CD4-positive, alpha-beta T cell treated with Interleukin-6 for 4 hours (primary cell): ENCODE measurements at regions not wholly inside any gene's neighbourhood (a gene's known extent, or its start where the extent isn't known, plus 50 kb on each side); places are given as distances from the start of the nearest gene placed in this dataset.

Experiments used
- DNase-seq: peaks from one replicate; pipeline ENCODE4 v3.0.0-alpha.2; 2020; ENCODE audit warnings: mixed read lengths

DNA sequence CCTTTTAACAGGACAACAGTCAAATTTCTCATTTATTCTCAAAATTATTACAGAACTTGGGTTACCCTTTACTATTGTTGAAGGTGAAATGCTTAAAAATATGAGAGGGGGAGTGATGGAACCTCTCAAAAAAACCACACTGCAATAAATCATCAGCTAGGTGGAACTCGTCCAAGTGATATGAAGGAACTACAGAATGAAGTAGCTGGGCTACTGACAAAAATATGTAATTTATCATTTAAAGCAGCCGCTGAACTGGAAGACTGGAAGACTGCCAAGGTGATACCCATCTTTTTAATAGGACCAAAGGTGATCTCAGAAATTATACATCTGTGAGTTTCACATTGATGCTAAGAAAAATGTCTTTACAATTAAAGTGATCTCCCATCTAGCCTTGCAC, 597.7 kb upstream of the TENM3 start:
- no peak for DNase-seq

DNA sequence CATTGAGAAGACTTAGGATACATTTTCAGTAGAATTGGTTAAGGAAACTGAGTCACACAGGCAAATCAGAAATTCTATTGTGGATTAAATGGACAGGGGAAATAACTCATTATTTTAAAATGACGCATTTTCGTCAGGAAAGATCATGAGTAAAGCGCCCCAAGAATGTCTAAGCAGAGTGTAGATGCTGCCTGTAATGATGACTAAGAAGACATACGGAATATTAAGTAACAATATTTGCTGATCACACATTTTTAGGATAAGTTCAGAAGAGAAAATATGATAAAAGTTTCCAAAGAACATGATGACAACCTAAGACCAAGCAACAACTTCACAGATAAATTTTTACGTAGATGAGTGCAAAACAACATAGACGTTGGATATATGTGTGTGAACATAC, 596.3 kb upstream of the TENM3 start:
- DNase-seq = no peak

DNA sequence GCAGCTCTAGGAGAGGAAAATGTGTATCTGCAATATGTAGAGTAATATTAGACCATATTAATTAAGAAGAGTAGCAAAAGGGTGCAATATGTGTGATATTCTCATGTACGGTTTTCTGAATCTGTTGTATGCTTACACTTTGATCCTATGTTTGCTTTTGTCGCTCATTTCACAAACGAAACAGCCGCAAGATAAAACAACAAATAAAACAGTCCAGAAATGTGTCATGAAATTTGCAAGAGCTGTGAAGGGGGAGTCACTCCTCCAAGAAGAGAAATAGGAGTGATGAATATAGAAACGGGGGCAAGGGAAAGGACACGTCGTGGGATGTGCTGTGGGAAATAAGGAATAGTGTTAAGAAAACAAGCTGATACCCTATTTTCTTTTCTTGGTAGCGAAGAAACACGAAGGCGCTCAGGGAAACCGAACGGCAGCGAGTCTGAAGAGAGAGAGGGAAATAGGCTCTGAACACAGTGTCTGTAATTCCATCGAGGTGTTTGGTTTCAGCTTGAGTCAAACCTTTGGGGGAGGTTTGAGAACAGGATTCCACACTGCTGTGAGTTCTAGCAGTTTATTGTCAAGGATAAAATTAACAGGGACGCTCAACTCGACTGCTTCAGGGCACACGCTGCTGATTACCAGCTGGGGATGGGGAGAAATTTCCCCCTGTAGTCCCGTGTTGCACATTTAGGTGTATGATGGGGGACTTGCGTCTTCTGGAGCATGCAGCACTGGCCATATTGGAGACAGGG, 595.6 kb upstream of the TENM3 start:
- no peak for DNase-seq

DNA sequence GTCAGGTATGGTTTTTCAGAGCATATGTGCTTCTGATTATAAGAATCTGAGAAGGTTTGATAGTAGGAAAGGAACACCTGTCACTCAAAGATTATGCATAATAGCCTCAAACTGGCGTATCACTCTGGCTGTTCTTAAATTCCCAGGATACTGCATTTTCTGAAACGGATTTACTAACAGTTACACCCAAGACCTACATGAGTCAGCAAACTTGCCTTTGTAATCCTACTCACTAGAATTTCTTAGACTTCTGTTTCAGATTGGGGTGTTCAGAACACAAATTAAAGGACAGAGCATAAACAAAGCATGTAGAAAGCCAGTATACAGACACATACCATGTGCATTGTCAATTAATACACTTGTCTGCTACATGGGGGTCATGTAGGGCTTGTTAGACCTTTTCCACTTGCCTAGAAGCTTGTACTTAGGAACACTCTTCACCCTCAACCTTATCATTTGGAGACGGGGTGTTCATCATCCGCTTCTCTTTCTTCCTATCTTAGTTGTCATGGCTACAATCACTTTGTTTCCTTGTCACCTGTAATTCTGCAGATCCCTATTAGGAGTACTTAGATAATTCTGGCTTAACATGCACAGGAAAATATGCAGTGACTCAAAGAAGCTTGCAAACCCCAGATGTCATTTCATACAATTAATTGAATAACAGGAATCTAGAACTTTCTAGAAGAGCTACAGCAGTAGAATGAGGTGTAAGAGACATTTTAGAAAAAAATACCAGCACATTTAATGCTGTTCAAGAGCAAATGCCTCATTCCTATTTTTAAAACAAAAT, 593.0 kb upstream of the TENM3 start:
- DNase-seq = no peak

DNA sequence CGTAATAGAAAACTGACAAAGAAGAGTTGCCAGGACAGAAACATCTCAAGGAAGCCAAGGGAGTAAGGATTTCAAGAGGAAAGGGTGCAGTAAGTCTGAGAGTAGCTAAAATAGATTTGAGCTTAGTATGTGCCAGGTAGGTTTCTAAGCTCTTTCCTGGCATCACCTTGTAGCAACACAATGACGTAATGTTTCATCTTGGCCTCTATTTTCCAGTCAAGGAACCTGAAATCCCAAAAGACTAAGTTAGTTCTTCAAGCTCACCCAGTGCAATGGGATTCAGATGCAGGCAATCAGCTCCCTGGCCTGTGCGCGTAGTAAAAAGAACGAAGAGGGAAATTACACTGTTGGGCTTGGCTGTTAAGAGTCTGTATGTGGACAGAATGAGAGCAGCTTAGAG, 586.5 kb upstream of the TENM3 start:
- no peak for DNase-seq

DNA sequence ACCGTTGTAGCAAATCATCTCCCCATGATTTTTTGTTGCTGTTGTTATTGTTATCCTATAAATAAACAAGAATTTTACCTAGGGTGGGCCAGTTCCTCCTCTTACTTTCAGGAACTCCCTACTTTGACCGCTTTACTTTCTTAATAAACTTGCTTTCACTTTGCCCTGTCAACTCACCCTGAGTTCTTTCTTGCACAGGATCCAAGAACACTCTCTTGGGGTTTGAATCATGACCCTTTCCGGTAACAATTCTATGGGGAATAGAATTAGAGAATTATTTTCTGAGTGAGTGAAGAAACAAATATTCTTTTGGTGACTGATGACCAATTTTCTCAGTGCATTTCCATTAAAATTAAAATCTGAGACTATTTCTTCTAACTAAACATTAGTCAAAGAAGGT, 584.0 kb upstream of the TENM3 start:
- DNase-seq = no peak

DNA sequence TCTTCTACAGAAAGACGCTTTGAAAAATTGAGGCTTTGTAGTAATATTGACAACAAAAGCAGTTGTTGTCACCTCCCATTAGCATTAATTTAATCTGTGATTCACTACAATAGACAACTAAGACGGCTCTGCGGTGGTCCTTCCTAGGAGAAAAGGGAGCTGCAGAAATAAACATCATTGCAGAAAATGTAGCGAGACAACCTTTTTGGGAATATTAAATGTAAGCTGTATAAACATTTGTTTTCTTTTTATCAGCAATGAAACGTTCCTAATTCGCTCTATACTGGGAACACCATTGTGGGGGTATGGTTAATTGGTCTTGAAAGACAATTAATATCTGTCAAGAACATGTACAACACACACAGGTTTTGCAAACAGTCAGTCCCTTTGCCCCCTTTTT, 583.3 kb upstream of the TENM3 start:
- DNase-seq = no peak

DNA sequence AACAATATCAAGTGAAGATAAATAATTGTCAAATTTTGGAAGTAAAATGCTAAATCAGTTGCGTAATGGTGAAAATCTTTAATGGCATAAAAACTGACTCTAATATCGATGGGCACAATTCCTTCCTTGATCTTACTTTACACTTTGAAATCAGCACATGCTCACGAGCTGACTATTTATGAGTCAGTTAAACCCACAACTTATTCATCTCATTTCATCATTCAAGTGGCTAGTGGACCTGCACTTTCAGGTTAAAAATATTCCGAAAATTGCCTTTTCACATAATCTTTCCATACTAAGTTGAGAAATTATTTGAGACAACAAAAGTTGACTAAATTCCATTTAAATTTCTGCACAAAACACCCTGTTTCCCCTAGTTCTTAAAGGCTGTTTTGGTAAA, 582.1 kb upstream of the TENM3 start:
- no peak for DNase-seq

DNA sequence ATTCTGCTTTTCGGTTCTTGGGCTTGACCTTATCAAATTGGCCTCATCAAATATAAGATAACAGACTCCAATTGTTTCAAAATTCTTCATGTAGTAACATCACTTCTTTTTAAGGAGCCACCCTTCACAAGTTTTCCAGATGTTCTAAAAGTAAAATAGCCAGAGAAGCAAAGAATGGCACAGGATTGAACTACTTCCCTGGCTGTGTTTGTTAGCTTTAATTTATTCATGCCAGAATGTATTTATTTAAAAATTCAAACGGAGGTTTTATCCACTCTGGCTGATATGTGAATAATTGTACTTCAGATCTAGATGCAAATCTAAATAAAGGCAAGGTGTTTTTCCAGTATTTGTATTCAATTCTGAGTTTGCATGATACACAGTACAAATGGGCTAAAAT, 581.3 kb upstream of the TENM3 start:
- no peak for DNase-seq

DNA sequence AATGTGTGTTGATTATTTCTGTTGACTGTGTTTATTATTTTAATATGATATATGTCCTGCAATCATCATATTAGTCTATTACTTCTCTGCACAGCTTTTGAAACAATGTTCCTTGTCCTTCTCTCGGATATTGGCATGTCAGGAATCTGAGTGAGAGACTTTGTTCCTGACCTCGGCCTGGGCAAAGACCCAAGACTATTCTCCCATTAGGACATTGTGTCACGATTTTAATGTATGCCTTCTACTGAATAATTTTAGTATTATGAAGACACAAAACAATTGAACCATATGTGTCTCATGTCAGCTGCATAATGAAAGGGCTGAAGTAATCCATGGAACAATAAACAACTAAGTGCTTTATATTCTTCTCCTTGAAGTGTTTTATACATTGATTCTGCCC, 580.8 kb upstream of the TENM3 start:
- DNase-seq = no peak

DNA sequence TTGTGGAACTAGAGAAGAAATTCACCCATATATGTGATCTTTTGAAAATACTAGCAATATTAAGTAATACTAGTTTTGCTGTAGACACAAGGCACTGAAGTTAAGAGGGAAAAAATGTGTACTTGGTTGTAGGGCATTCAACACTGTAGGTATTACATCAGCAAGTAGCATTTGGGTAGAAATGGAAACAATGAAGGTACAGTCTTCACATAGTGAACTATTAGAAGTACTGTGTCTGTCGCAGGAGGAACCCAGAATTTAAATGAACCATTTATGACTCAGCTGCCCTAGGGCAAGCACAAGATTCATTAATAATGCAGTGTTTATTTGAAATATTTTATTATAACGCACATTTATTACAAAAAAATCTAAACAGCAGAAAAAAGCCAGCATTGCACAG, 572.7 kb upstream of the TENM3 start:
- DNase-seq = no peak

DNA sequence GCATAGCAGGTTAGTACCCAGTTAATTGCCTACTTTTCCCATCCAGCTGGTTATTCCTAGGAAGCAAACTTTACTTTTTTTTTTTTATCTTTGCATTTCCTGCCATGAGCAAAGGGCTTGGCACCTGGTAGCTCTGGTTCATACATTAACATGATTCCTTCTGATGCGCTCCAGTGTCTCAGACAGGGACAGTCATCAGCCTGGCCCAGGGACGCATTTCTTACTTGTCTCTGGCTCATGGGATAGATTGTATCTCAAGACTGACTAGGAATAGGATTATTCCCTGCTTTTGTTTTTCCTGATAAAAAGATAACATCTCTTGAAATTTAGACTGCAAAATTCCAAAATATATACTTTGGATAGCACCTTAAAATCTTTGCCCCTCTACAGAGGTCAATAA, 571.5 kb upstream of the TENM3 start:
- DNase-seq = no peak

DNA sequence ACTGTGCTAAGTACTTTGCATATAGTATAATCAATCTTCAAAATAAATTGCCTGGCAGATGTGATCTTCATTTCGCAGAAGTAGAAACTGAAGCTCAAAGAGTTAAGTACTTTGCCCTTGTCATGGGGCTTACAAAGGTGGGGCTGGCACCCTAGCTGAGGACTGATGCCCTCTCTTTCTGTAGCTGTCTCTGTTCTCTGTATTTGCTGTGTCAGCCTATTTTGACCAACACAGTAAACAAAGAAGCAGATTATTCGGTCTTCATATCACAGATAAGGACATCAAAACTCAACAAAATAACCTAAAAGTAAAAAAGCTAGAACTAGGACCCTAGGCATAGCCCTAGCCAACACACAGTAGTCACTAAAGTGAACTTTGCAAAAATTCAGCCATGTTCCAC, 570.5 kb upstream of the TENM3 start:
- DNase-seq = no peak

DNA sequence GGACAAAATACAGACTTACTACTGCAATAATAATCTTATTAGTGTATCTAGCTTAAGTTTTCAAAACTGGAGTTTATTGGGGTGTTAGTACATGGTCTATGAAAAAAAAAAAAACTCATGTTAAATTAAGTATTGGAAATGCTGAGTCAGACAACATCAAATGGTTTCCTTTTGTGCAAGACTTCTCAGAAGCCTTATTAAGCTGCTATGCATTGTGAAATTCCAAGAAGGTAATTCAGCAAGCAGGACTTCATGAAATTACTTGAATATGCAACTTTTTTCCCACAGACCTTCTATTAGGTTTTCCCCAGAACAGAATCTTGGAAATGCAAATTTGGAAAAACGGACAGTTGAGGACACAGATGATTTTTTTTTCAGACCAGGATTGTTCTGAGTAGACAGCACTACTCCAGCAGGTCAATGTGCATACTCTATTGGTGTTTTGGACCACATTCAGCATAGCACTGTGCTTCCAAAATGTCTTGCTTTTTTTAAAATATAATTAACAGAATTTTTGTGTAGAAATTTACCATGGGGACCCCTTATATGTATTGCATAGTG, 568.8 kb upstream of the TENM3 start:
- DNase-seq = no peak

DNA sequence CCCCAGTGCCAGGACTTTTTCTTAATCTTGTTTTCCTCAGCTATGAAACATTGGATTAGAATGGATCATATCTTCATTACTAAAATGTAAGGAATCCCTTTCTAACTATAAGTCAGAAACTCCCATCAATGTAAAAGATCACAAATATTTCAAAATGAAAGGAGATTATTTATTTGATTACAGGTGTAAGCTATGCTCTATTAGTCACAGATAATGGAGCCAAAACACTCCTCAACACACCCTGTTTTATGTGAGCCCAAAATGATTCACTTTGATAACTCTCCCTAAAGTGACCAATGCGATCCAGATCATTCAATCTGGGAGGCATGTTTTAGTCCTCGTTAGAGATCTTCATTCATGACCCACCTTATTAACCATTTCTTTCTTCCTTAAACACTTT, 566.7 kb upstream of the TENM3 start:
- DNase-seq = no peak

DNA sequence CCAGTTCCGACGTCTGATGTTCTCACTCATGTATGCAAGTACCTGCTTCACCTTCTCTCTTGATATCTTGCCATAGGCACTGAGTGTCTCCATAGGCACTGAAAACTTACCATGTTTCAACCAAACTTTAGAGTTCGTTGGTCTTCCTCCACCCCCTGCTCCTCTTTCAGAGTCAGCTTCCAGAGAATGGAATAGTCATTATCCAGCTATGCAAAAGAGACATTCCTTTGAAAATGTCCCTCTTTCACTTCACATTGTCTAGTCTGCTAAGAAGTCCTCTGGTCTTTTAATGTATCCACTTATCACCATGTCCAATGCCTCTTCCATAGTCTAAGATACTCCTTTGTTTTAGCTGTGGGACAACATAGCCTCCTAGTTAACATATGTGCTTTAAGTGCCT, 566.0 kb upstream of the TENM3 start:
- DNase-seq = no peak

DNA sequence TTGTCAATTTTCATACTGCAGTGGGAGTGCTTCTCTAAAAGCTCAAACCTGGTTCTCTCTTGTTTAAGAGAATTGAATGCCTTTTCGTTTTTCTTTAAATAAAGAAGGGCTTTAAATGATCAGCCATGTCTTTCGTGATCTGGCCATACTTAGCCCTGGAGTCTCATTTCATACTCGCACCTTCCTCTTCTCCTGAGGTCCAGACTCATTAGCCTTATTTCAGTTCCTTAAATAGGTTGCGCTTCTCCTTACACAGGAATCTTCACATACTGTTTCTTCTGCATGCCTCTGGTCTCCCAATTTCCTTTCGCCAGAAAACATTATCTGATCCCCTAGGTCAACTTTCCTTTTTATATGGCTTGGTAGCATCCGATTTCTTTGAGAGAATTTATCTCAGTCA, 565.6 kb upstream of the TENM3 start:
- no peak for DNase-seq

DNA sequence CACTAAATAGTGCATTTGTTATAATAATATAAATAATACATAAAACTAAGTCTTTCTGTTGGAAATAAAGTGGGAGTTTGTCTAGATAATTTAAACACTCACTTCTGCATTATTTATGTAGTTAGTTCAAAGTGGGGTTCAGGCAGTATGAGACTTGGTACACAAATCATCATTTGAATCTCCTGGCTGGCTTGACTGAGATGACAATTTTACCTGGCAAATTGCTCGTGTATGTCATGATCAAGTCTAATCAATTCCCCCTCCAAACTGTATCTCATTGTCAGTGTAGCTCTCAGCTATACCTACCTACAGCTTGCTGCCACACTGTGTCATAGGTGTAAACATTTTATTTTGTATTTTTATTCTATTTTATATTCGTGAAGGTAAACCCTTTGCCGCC, 563.4 kb upstream of the TENM3 start:
- DNase-seq = no peak

DNA sequence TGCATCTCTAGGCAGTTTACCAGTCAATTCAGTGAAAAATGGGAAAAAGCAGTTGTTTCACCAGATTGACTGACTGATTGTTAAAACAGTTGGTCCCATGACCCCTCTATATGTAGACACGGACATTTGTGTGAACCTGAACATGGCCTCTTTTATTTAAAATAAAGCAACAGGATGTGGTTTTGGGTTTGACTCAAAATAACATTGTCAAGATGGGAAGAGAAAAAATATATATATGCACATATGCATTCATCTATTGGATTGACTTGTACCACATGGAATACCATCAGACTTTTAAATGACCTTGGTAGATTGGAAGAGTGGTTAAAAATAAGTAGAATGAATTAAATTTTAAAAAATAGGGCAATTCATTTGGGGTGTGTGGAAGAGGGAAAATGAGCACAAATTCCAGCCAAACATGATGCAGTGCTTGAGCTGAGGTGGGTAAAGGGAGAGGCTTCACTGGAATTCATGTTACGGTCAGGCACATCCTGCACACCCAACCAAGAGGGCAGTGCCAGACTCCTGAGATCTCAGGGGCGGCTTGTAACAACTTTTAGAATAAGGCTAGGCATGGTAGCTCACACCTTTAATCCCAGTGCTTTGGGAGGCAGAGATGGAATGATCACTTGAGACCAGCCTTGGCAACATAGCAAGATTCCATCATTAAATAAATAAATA, 560.7 kb upstream of the TENM3 start:
- no peak for DNase-seq

DNA sequence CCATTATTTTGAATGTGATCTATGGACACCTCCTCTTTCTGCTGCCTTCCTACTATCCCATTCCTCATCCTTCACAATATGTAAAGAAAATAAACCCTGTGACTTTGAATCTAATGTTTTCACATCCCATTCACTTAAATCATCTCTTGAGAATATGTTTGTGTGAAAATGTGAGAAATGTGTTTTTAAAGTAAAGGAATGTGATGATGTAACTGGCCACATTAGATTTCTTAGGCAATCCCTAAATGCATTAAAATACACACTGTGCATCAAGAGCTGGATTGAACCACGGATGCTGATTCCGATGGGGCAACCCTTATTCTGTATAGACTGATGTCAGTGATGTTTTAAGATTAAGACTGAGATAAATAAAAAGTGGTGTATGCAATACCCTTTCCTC, 558.9 kb upstream of the TENM3 start:
- no peak for DNase-seq

DNA sequence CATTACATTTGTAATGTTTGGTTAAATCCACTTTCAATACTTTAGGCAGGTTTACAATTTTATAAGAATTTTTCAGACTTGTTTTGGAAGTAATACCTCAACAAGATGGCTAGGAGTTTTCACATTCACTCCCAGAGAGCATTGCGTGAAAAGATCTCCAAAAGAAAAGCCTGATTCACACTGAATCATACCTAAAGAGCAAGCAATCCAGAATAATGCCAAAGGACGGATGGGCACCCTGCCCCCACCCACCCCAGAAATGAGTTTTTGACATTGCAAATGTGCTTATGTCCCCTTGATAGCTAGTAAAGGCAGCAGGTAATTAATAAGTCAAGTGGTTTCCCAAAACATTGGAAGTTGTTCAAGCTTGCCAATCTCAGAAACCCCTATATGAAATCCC, 557.7 kb upstream of the TENM3 start:
- no peak for DNase-seq

DNA sequence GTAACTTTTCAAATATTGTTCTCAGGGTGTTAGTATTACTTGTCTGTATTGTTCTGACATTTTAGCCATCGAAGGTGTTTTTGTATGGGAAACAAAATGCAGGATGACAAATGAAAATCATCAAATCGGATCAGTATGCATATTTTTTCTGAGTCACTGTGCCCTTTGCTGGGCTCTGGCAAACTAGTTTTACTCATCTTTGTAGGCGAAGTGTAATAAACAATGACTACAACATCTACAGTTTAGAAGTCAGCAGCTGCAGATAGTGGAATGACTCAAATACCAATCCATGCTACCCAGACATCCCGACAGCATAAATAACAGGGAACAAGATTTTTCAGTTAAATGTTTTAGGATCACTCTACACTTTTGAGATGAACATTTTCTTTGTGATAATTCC, 557.3 kb upstream of the TENM3 start:
- no peak for DNase-seq

DNA sequence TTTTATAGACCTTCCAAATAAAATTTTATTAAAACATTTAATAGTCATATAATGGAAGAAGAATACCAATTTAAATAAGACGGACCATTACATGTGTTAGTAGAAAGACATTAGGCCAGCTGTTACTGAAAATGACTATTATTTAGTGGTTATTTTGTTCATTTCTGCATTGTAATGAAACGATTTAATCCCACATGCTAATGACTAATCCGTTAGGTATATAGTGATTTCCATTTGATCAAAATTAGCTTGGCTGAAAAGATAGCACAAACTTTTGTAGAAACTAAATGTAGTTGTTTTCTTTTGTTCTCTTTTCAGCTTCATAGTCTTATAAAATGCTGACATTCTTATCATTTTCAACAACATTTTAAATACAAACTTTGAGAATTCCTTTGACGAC, 556.1 kb upstream of the TENM3 start:
- DNase-seq = no peak

DNA sequence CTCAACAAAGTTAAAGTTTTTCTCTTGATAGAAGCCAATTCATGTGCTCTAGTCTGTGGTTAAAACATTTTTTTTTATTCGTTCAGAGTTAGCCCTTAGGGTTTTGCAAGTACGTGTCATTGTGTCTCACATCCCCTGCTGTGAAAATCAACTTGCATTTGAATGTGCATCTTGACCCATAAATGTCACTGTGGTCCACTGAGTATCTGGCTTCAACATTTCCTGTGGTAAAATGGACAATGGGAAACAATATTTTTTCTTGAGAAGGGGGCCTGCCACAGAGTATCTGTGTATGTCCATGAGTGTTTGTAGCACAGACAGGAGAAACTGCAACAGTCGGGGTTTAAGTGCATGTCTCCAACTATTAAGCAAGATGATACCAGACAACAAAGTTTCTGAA, 554.8 kb upstream of the TENM3 start:
- no peak for DNase-seq
